H1 (cell line): ENCODE measurements at regions not wholly inside any gene's neighbourhood (a gene's known extent, or its start where the extent isn't known, plus 50 kb on each side); places are given as distances from the start of the nearest gene placed in this dataset.

ENCODE experiments used
- CTCF ChIA-PET: fragments of 300-600 bp; sonication (Branson Sonifier 250); formaldehyde crosslinking; loops from one replicate; lab custom pipeline; 2021; ENCODE audit not compliant: partially characterized antibody; lab: Charles Lee
- POLR2A ChIA-PET: fragments of 300-600 bp; sonication (Branson Sonifier 250); formaldehyde crosslinking; loops from one replicate; lab custom pipeline; 2021; ENCODE audit warnings: inconsistent platforms; ENCODE audit not compliant: partially characterized antibody; lab: Charles Lee
- DNase-seq, 2 experiments: peaks; one replicate each; pipeline versions ENCODE4 v3.0.0 to v3.0.0-alpha.2; 2010 to 2022; ENCODE audit warnings: low spot score in 2 of 2, low read depth in 1 of 2, mixed read lengths in 1 of 2
- FAIRE-seq: peaks from 2 replicates; lab custom pipeline; 2011; peaks lifted over from hg19 to GRCh38; lab: Jason Lieb, UNC
- H2AFZ ChIP-seq: 2 replicates; pipeline ENCODE4 v1.8.1; 2012; ENCODE audit warnings: low read length, inconsistent platforms
- H2AK5ac ChIP-seq: 2 replicates; pipeline ENCODE4 v1.6.1; 2013; ENCODE audit warnings: low read depth, low read length
- H2BK120ac ChIP-seq: replicated peaks from 2 replicates; pipeline ENCODE3; 2013; ENCODE audit warnings: low read depth, low read length, inconsistent platforms
- H2BK12ac ChIP-seq: 2 replicates; pipeline ENCODE4 v1.6.1; 2013; ENCODE audit warnings: low read depth, low read length
- H2BK15ac ChIP-seq: 2 replicates; pipeline ENCODE4 v1.6.1; 2013; ENCODE audit warnings: low read length
- H2BK20ac ChIP-seq: 2 replicates; pipeline ENCODE4 v1.6.1; 2013; ENCODE audit warnings: low read length
- H2BK5ac ChIP-seq: 2 replicates; pipeline ENCODE4 v1.6.1; 2013; ENCODE audit warnings: low read depth, low read length
- H3K14ac ChIP-seq: 2 replicates; pipeline ENCODE4 v1.6.1; 2013; ENCODE audit warnings: inconsistent platforms; ENCODE audit not compliant: insufficient read length
- H3K18ac ChIP-seq: 2 replicates; pipeline ENCODE4 v1.6.1; 2013; ENCODE audit warnings: low read length; ENCODE audit errors: extremely low read depth
- H3K23ac ChIP-seq: 2 replicates; pipeline ENCODE4 v1.6.1; 2013; ENCODE audit warnings: inconsistent platforms; ENCODE audit not compliant: insufficient read length
- H3K23me2 ChIP-seq: 2 replicates; pipeline ENCODE4 v1.6.1; 2013; ENCODE audit warnings: low read depth, low read length
- H3K27ac ChIP-seq: 2 replicates; pipeline ENCODE4 v1.6.1; 2011; ENCODE audit warnings: low read depth, low read length, inconsistent platforms
- H3K27me3 ChIP-seq, 4 experiments: replicated peaks in 1 of 4; 1 replicate in 1 of 4; 2 replicates in 3 of 4; pipeline versions ENCODE4 v1.6.1 to v1.8.1; 2011 to 2013; ENCODE audit warnings: low read length in 3 of 4, mild to moderate bottlenecking in 3 of 4, inconsistent platforms in 2 of 4, mixed read lengths in 2 of 4, moderate library complexity in 1 of 4; ENCODE audit not compliant: control insufficient read depth in 3 of 4, insufficient read depth in 3 of 4; ENCODE audit errors: extremely low read depth in 1 of 4
- H3K36me3 ChIP-seq, 4 experiments: 2 replicates each; pipeline versions ENCODE4 v1.6.1 to v1.8.1; 2011 to 2013; ENCODE audit warnings: mild to moderate bottlenecking in 4 of 4, low read length in 3 of 4, moderate library complexity in 2 of 4, control low read depth in 1 of 4, inconsistent platforms in 1 of 4; ENCODE audit not compliant: insufficient read depth in 4 of 4, control insufficient read depth in 2 of 4
- H3K4ac ChIP-seq: replicated peaks from 2 replicates; pipeline ENCODE3; 2013; ENCODE audit warnings: low read length, low read depth, mixed read lengths, inconsistent platforms; ENCODE audit not compliant: insufficient read length
- H3K4me1 ChIP-seq, 4 experiments: replicated peaks in 1 of 4; 1 replicate in 1 of 4; 2 replicates in 3 of 4; pipeline versions ENCODE4 v1.6.1 to v1.8.1; 2011 to 2013; ENCODE audit warnings: low read length in 3 of 4, inconsistent platforms in 2 of 4, mixed read lengths in 1 of 4; ENCODE audit not compliant: insufficient read depth in 4 of 4, control insufficient read depth in 3 of 4
- H3K4me2 ChIP-seq, 2 experiments: 2 replicates each; pipeline versions ENCODE4 v1.6.1 to v1.8.1; 2011 to 2013; ENCODE audit warnings: low read depth in 2 of 2, low read length in 2 of 2, control low read depth in 1 of 2, inconsistent platforms in 1 of 2, mild to moderate bottlenecking in 1 of 2; ENCODE audit not compliant: insufficient read depth in 1 of 2
- H3K4me3 ChIP-seq, 4 experiments: fragments of 200-600, 300-600 bp in 1 of 4; sonication (generic), shearing (Covaris generic), sonication (Bioruptor Twin) in 1 of 4; 2 replicates each; pipeline versions ENCODE4 v1.5.1 to v1.8.1; 2011 to 2016; ENCODE audit warnings: low read length in 4 of 4, low read depth in 3 of 4, control low read depth in 2 of 4, inconsistent platforms in 2 of 4, mild to moderate bottlenecking in 2 of 4, mixed read lengths in 1 of 4, moderate library complexity in 1 of 4; ENCODE audit not compliant: insufficient read depth in 2 of 4; ENCODE audit errors: extremely low read depth in 1 of 4
- H3K56ac ChIP-seq: replicated peaks from 2 replicates; pipeline ENCODE3; 2013; ENCODE audit warnings: low read depth, mild to moderate bottlenecking, mixed read lengths, low read length, inconsistent platforms; ENCODE audit not compliant: insufficient read length
- H3K79me1 ChIP-seq: 2 replicates; pipeline ENCODE4 v1.6.1; 2013; ENCODE audit warnings: low read depth, low read length, control low read depth
- H3K79me2 ChIP-seq, 2 experiments: 2 replicates each; pipeline versions ENCODE4 v1.6.1 to v1.8.1; 2012 to 2013; ENCODE audit warnings: low read length in 2 of 2, mild to moderate bottlenecking in 2 of 2, inconsistent platforms in 1 of 2; ENCODE audit not compliant: insufficient read depth in 2 of 2, control insufficient read depth in 1 of 2
- H3K9ac ChIP-seq, 4 experiments: replicated peaks in 1 of 4; 1 replicate in 1 of 4; 2 replicates in 3 of 4; pipeline versions ENCODE4 v1.6.1 to v1.8.1; 2011 to 2013; ENCODE audit warnings: low read depth in 3 of 4, low read length in 3 of 4, control low read depth in 2 of 4, mild to moderate bottlenecking in 2 of 4, moderate library complexity in 2 of 4, inconsistent platforms in 1 of 4; ENCODE audit errors: extremely low read depth in 1 of 4
- H3K9me3 ChIP-seq, 2 experiments: 2 replicates each; pipeline versions ENCODE4 v1.6.1 to v1.8.1; 2012 to 2013; ENCODE audit warnings: mild to moderate bottlenecking in 2 of 2, moderate library complexity in 2 of 2, control low read depth in 1 of 2, inconsistent platforms in 1 of 2, low read depth in 1 of 2, low read length in 1 of 2, mixed read lengths in 1 of 2; ENCODE audit not compliant: insufficient read depth in 2 of 2
- H4K20me1 ChIP-seq, 2 experiments: replicated peaks in 1 of 2; 2 replicates each; pipeline versions ENCODE3 to v1.8.1; 2011 to 2013; ENCODE audit warnings: inconsistent platforms in 2 of 2, low read length in 2 of 2, mild to moderate bottlenecking in 1 of 2; ENCODE audit not compliant: insufficient read depth in 2 of 2, control insufficient read depth in 1 of 2
- H4K5ac ChIP-seq: 2 replicates; pipeline ENCODE4 v1.6.1; 2013; ENCODE audit warnings: low read length, low read depth, mixed read lengths, inconsistent platforms; ENCODE audit not compliant: insufficient read length
- H4K8ac ChIP-seq: 2 replicates; pipeline ENCODE4 v1.8.0; 2013; ENCODE audit warnings: mild to moderate bottlenecking, moderate library complexity, low read length, inconsistent platforms; ENCODE audit not compliant: insufficient read depth; ENCODE audit errors: extremely low read depth
- H4K91ac ChIP-seq: replicated peaks from 2 replicates; pipeline ENCODE3; 2013; ENCODE audit warnings: low read length, mixed read lengths, inconsistent platforms; ENCODE audit not compliant: insufficient read length
- CHD2 ChIP-seq: IDR thresholded peaks from 2 replicates; pipeline ENCODE4 v1.6.1; 2012; ENCODE audit warnings: low read length, improper control_type of control experiment
- EGR1 ChIP-seq: IDR thresholded peaks from 2 replicates; pipeline ENCODE4 v1.6.1; 2011; ENCODE audit warnings: low read depth, low read length, borderline replicate concordance
- FOSL1 ChIP-seq: IDR thresholded peaks from 2 replicates; pipeline ENCODE4 v1.6.1; 2011; ENCODE audit warnings: mild to moderate bottlenecking, low read depth, low read length, moderate library complexity; ENCODE audit not compliant: insufficient read depth
- RFX5 ChIP-seq: IDR thresholded peaks from 2 replicates; pipeline ENCODE4 v1.6.1; 2011; ENCODE audit warnings: low read depth, low read length, improper control_type of control experiment, borderline replicate concordance
- SIN3A ChIP-seq, 2 experiments: IDR thresholded peaks in 1 of 2; conservative IDR thresholded peaks in 1 of 2; 2 replicates each; pipeline ENCODE4 v1.6.1; 2011 to 2012; ENCODE audit warnings: low read length in 2 of 2, improper control_type of control experiment in 1 of 2, low read depth in 1 of 2, mild to moderate bottlenecking in 1 of 2
- TCF12 ChIP-seq: IDR thresholded peaks from 2 replicates; pipeline ENCODE4 v1.6.1; 2011; ENCODE audit warnings: low read depth, mild to moderate bottlenecking, low read length
- YY1 ChIP-seq: IDR thresholded peaks from 2 replicates; pipeline ENCODE4 v1.6.1; 2011; ENCODE audit warnings: low read depth, mild to moderate bottlenecking, low read length

DNA sequence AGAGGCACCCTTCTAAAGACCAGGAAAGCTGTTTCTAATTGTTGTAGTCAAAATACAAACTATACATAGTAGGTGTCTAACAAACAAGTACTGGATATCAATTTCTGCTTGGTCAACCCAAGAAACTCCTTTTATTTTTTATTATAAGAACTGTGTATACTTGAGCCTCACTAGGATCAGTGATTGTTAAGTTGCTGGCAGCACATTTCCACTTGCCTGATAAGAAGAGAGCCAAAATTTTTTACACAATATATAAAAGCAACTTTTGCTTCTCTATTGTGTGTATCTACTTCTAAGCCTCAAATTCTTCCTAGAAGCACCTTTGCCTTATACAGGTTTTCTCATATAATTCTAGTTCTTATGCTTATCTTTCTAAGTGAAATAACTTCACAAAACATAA is 703.0 kb upstream of the EPHA5 start:
- no peak overlapping the region for H2BK12ac ChIP-seq
- H2AK5ac ChIP-seq, result no peak overlapping the region
- H4K8ac ChIP-seq, result no peak overlapping the region
- no peaks in the 10 kb centered on the region for H3K36me3 ChIP-seq
- H3K27me3 ChIP-seq, result no peaks in the 10 kb centered on the region
- H4K91ac ChIP-seq, result no peak overlapping the region
- no peak overlapping the region for H3K23ac ChIP-seq
- no peaks in the 10 kb centered on the region for H3K9me3 ChIP-seq
- no peak overlapping the region for H3K4ac ChIP-seq
- H3K27ac ChIP-seq, result no peak overlapping the region
- H4K5ac ChIP-seq, result no peak overlapping the region
- no peak overlapping the region for H3K56ac ChIP-seq
- ChIA-PET POLR2A (no interaction called here), CTCF (no interaction called here)
- H2BK5ac ChIP-seq, result no peak overlapping the region
- no peak overlapping the region for H2BK120ac ChIP-seq
- no peak overlapping the region for H2AFZ ChIP-seq
- no peak for DNase-seq
- H2BK15ac ChIP-seq, result no peak overlapping the region
- H3K4me1 ChIP-seq, result no peaks in the 10 kb centered on the region
- H3K14ac ChIP-seq, result no peak overlapping the region
- H3K18ac ChIP-seq, result no peak overlapping the region
- H3K79me2 ChIP-seq, result no peaks in the 10 kb centered on the region
- H3K9ac ChIP-seq, result no peak overlapping the region
- no peak overlapping the region for H3K4me3 ChIP-seq
- no peak for FAIRE-seq
- H3K23me2 ChIP-seq, result no peaks in the 10 kb centered on the region
- peaks cover 0 to 1% of the 10 kb centered on the region in 2 experiments for H4K20me1 ChIP-seq
- no peaks in the 10 kb centered on the region for H3K79me1 ChIP-seq
- no peak overlapping the region for H2BK20ac ChIP-seq
- no peak overlapping the region for H3K4me2 ChIP-seq
- TF ChIP-seq CHD2, result no peak
- no peak for TF ChIP-seq EGR1
- no peak for TF ChIP-seq TCF12
- TF ChIP-seq YY1, result no peak
- no peak for TF ChIP-seq RFX5
- TF ChIP-seq FOSL1, result no peak
- no peak for TF ChIP-seq SIN3A (conservative IDR thresholded peaks at IDR 0.05 in 1 of 2, IDR thresholded peaks at IDR 0.05 in 1 of 2; ENCODE audit: low read depth in 1 of 2, low read length in 2 of 2)
